Activated CD4-positive, alpha-beta T cell treated with anti-CD3 and anti-CD28 coated beads, Interleukin-2, amount 10 ng/mL, durations not matched to agents 24 days and 14 days (primary cell): ENCODE measurements at regions not wholly inside any gene's neighbourhood (a gene's known extent, or its start where the extent isn't known, plus 50 kb on each side); places are given as distances from the start of the nearest gene placed in this dataset.
"Not testable (repeated sequence)": the region's sequence is repeated elsewhere in the genome, so short reads cannot be mapped to it uniquely, and the experiment has no call there.

Experiments
- DNase-seq: peaks from one replicate; pipeline ENCODE4 v3.0.0; 2022
- H3K27ac Mint-ChIP-seq: one replicate; pipeline ENCODE4 v1.8.0; 2022; ENCODE audit warnings: mild to moderate bottlenecking, mixed read lengths
- H3K27me3 Mint-ChIP-seq: one replicate; pipeline ENCODE4 v1.8.0; 2022; ENCODE audit warnings: mixed read lengths
- H3K36me3 Mint-ChIP-seq: one replicate; pipeline ENCODE4 v1.8.0; 2022; ENCODE audit warnings: low read depth, mild to moderate bottlenecking, mixed read lengths
- H3K4me1 Mint-ChIP-seq: one replicate; pipeline ENCODE4 v1.8.0; 2021; ENCODE audit warnings: mixed read lengths
- H3K4me3 Mint-ChIP-seq: one replicate; pipeline ENCODE4 v1.8.0; 2022; ENCODE audit warnings: mild to moderate bottlenecking, moderate library complexity, mixed read lengths
- H3K9me3 Mint-ChIP-seq: one replicate; pipeline ENCODE4 v1.8.0; 2021; ENCODE audit warnings: mixed read lengths
- intact Hi-C: fragments of 100-400 bp; cut with micrococcal nuclease; formaldehyde crosslinking; loops from one replicate; pipeline ENCODE4 v1.15.1; 2023

DNA sequence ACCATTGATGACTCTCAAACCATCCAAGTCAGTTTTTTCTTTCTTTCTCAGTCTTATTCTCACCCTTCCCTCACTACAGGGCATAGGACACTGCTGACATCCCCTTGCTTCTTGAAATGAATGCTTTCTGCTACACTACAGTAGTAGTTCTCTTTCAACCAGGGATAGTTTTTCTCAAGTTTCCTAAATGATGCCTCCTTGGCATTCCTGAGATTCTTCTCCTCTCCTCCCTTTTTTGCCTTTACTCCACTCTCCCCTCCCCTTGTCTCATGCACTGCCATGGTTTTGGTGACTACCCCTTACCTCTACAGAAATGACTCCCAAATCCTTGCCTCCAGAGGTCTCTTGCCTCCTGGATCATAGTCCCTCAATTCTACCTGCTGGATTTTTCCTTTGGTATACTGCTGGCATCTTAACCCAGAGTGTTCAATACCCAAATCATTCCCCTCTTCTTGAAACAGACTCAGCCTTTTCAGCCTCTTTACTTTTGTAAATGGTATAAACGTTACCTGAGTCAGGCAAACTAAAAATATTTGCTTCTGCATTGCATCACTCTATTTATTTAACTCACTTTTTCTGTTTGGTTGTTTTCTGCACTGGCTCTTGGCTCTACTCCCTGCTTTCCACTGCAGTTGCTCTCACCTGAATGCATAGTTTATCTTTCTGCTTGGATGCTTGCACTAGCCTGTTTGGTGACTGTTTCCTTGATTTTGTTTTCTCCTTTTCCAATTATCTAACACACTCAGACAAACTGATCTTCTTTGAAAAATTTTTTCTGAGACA lies 211.6 kb upstream of the IGF1 start:
- no peaks in the 10 kb centered on the region for H3K36me3 Mint-ChIP-seq
- H3K27ac Mint-ChIP-seq: no peak overlapping the region
- H3K4me3 Mint-ChIP-seq: no peak overlapping the region
- DNase-seq: no peak
- H3K4me1 Mint-ChIP-seq: no peaks in the 10 kb centered on the region
- intact Hi-C loops: no loop called here
- no peaks in the 10 kb centered on the region for H3K9me3 Mint-ChIP-seq
- peaks cover 7% of the 10 kb centered on the region for H3K27me3 Mint-ChIP-seq

DNA sequence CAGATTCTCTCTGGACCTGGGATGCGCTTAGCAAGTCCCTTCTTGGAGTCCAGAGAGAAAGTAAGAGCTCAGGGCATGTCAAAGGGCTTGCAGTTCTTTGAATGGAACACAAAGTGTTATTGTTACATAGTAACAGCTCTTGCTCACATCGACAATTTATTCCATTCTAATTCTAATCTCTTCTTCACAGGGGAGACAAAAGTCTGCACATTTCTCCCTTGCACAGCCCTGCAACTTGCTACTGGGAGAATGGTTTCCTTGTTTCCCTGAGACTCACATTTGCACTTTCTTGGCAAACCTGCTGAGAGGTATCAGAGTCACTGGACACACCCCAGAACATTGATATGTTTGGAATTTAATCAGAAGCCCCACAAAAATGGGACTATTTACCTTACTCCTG lies 209.9 kb upstream of the IGF1 start:
- Mint-ChIP-seq H3K9me3 (no peaks in the 10 kb centered on the region), H3K36me3 (no peaks in the 10 kb centered on the region), H3K27ac (no peak overlapping the region), H3K4me1 (no peaks in the 10 kb centered on the region), H3K4me3 (no peak overlapping the region), H3K27me3 (peaks cover 7% of the 10 kb centered on the region)
- intact Hi-C loops: no loop called here
- DNase-seq: no peak

DNA sequence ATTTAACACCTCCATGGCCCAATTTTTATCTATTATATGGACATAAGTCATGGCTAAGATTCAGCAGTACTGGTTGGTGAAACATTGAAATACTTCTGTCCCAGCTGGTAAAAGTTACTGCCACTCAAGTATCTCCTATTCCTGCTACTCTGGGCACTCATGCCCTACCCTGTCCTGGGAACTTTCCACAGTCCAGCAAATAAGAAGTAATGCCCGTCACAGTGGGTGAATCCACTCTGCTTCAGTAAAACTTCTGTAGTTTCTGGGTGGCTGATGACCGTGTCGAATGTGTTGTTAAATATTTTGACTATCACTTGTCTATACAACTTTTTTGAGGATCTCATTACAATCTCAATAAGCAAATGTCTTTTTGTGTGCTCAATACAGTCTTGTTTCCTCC lies 209.3 kb upstream of the IGF1 start:
- intact Hi-C loops: no loop called here
- Mint-ChIP-seq H3K27ac (no peak overlapping the region), H3K4me1 (no peaks in the 10 kb centered on the region), H3K4me3 (no peak overlapping the region), H3K9me3 (no peaks in the 10 kb centered on the region), H3K27me3 (peaks cover 7% of the 10 kb centered on the region), H3K36me3 (no peaks in the 10 kb centered on the region)
- DNase-seq: no peak

DNA sequence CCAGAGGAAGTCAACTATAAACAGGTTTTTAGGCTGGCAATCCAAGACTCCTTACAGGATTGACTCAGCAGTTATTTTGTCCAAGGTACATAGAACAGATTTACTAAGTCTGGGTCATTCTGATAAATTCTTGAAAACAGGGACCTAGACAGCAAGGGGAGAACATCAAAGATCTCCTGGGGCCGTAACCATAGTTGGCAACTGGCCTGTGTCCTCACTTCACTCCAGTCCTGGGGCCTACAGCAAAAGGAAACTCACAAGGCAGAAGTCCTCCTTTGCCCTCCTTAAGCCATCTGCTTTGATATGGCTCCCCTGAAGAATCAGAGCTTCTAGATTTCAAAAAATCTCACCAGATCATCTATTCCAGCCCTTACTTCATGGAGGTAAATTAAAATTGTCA lies 207.2 kb upstream of the IGF1 start:
- peaks cover 7% of the 10 kb centered on the region for H3K27me3 Mint-ChIP-seq
- no peaks in the 10 kb centered on the region for H3K4me1 Mint-ChIP-seq
- DNase-seq: no peak
- no peaks in the 10 kb centered on the region for H3K9me3 Mint-ChIP-seq
- no peak overlapping the region for H3K4me3 Mint-ChIP-seq
- intact Hi-C loops: no loop called here
- no peak overlapping the region for H3K27ac Mint-ChIP-seq
- H3K36me3 Mint-ChIP-seq: no peaks in the 10 kb centered on the region

DNA sequence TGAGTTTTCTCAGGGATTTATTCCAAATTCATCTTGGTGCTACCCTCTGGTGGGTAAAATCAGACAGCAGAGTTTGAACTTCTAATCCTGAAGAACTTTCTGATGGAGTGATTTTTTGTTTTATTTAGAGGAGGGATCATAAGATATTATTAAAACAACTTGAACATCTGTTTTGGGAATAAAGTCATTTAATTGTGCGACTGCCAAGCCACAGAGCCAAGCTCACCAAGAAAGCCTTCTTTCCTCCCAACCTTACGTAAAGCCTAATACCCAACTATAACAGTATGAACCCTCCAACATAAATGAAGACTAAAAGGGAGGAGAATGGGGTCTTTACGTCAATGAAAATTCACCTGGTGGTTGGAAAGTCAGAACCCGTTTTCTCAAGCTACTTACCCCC lies 205.5 kb upstream of the IGF1 start:
- no peaks in the 10 kb centered on the region for H3K27me3 Mint-ChIP-seq
- intact Hi-C loops: no loop called here
- no peaks in the 10 kb centered on the region for H3K4me1 Mint-ChIP-seq
- H3K4me3 Mint-ChIP-seq: no peak overlapping the region
- no peak for DNase-seq
- H3K9me3 Mint-ChIP-seq: no peaks in the 10 kb centered on the region
- H3K36me3 Mint-ChIP-seq: no peaks in the 10 kb centered on the region
- no peak overlapping the region for H3K27ac Mint-ChIP-seq

DNA sequence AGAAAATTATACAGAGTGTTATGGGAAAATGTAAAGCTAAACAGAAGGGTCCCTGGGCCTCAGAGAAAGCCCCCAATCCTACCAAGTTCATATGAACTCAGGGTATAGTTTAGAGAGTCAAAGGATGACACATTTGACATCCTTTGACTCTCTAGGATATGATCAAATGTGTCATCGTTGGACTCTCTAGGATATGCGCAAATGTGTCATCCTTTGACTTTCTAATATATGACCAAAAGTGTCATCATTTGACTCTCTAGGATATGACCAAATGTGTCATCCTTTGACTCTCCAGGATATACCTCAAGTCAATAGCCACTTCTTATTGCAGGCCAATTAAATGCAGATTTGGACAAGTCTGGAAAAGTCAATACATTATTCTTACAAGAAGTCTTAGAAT lies 204.8 kb upstream of the IGF1 start:
- Mint-ChIP-seq H3K4me3 (no peak overlapping the region), H3K4me1 (no peaks in the 10 kb centered on the region), H3K27ac (no peak overlapping the region), H3K36me3 (no peaks in the 10 kb centered on the region), H3K27me3 (no peaks in the 10 kb centered on the region), H3K9me3 (no peaks in the 10 kb centered on the region)
- no peak for DNase-seq
- intact Hi-C loops: no loop called here

DNA sequence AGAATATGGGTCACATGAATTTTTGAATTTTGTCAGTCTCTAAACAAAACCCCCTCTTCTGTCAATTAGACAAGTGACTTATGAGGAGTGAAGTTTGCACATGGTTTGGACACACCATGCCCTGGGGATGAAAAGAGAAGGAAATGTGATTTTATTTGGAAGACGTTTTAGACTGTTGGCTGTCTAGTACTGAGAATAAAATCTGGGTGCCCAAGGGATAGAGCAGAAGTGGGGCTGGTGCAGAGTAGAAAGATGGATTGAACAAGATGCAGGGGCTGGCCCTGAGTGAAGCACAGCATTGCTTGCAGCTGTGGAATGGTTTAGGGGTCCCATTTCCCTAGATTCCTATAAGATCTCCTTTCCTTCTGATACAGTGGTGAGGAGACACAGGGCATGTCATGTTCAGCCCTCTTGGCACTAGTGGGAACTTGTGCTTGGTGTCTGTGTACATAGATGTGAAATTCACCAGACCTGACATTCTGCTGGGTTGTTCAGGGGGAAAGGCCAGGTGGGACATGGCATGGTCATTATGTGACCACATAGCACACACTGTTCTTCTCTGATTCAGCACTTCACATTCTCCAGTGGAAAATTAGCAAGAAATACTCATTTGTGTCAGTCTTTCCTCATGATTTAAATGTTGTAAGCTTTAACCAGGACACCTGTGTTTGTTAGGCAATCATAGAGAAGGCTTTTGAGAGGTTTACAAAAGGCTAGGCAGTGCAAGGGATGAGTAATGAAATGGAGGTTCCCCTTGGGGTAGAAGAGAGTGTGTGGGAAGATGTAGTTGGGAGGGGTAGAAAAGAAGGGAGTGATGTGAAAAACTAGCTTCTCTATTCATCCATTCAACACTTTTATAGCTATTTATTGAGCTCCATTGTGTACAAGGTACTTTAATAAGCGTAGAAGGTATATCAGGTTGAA lies 202.3 kb upstream of the IGF1 start:
- Mint-ChIP-seq H3K4me3 (no peak overlapping the region), H3K4me1 (no peaks in the 10 kb centered on the region), H3K27ac (no peak overlapping the region), H3K27me3 (no peaks in the 10 kb centered on the region), H3K9me3 (no peaks in the 10 kb centered on the region), H3K36me3 (no peaks in the 10 kb centered on the region)
- no peak for DNase-seq
- intact Hi-C loops: no loop called here

DNA sequence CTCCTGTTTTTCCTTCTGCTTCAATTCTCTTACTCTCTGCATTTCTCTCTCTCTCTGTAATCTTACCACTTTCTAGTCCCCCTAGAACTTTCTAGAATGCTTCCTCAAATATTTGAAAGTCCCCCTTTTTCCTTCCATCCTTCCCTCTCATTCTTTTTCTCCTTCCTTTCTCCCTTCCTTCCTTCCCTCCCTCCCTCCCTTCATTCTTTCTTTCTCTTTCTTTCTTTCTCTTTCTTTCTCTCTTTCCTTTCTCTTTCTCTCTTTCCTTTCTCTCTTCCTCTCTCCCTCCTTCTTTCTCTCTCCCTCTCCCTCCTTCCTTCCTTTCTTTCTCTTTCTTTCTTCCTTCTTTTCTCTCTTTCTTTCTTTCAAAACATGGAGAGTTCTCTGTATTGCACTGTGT lies 201.4 kb upstream of the IGF1 start:
- Mint-ChIP-seq H3K4me3 (no peak overlapping the region), H3K27ac (no peak overlapping the region), H3K9me3 (no peaks in the 10 kb centered on the region), H3K27me3 (no peaks in the 10 kb centered on the region), H3K4me1 (no peaks in the 10 kb centered on the region), H3K36me3 (no peaks in the 10 kb centered on the region)
- intact Hi-C loops: no loop called here
- DNase-seq: no peak

DNA sequence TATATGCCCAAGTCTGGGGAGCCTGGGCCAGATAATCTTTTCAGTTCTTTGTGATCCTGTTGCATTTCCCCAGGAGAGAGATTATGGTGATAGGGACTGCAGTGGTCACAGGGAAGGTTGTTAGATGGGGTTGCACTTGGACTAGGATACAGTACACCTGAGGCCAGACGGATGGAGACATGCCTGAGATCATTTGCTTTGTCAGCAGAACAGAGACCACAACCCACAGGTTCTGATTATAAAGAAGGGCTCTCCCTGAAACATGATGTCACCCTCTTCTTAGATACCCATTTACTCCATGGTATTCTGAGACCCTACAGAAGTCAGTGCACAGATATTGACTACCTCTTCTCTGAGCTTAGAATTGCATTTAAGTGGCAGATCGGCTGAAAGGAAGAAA lies 200.9 kb upstream of the IGF1 start:
- intact Hi-C loops: no loop called here
- H3K9me3 Mint-ChIP-seq: no peaks in the 10 kb centered on the region
- no peaks in the 10 kb centered on the region for H3K27me3 Mint-ChIP-seq
- no peaks in the 10 kb centered on the region for H3K36me3 Mint-ChIP-seq
- DNase-seq: no peak
- no peaks in the 10 kb centered on the region for H3K4me1 Mint-ChIP-seq
- H3K27ac Mint-ChIP-seq: no peak overlapping the region
- H3K4me3 Mint-ChIP-seq: no peak overlapping the region

DNA sequence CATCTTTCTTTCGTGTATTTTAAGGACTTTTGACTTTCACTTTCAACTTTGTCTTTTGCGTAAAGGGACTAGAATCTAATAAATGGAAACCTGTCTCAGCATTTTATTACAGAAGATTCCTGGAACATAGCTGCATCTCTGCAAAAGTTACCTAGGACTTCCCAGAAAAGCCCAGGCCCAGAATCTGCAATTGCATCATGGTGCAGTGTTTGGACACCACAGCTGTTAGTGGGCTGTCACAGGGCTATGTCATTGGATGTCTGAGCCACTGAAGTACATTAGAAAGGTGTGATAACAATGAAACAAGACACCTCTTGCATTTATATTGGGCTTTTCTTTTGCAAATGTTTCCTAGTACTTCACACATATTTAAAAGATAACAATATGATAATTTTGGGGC lies 199.9 kb upstream of the IGF1 start:
- Mint-ChIP-seq H3K9me3 (no peaks in the 10 kb centered on the region), H3K4me3 (no peak overlapping the region), H3K4me1 (no peaks in the 10 kb centered on the region), H3K36me3 (no peaks in the 10 kb centered on the region), H3K27me3 (no peaks in the 10 kb centered on the region), H3K27ac (no peak overlapping the region)
- intact Hi-C loops: no loop called here
- no peak for DNase-seq

DNA sequence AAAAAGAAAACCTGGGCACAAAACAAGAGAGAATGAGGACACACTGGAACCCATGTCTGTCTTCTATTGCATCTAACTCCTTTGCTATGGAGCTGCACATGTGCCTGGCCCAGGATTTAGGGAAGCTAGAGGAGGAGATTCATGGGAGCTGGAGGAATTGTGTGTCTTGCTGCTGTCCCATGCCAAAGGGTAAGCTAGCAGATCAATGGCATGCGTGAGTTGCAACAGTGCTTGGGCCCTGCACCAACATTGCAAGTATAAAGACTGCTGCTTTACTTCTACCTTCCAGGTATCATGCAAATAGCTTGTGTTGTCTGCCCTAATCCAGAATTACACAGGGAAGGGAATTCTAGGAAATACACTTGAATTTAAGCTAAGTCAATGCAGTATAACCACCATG lies 196.4 kb upstream of the IGF1 start:
- no peak overlapping the region for H3K27ac Mint-ChIP-seq
- intact Hi-C loops: no loop called here
- H3K9me3 Mint-ChIP-seq: peaks cover 12% of the 10 kb centered on the region
- no peaks in the 10 kb centered on the region for H3K4me1 Mint-ChIP-seq
- H3K36me3 Mint-ChIP-seq: no peaks in the 10 kb centered on the region
- no peaks in the 10 kb centered on the region for H3K27me3 Mint-ChIP-seq
- no peak for DNase-seq
- no peak overlapping the region for H3K4me3 Mint-ChIP-seq

DNA sequence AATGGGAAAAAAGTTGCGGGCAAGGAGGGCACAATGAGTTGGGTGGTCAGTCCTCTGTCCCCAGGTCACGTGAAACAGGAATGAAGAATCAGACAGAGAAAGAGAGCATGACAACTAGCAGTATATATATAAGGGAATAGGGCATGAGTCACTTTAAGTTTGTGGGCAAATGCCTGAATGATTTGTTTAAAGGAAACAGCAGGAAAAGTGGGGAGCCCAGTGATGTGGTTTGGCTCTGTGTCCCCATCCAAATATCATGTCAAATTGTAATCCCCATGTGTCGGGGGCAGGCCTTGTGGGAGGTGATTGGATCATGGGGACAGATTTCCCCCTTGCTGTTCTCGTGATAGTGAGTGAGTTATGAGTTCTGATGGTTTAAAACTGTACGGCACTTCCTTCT lies 195.3 kb upstream of the IGF1 start:
- Mint-ChIP-seq H3K4me1 (no peaks in the 10 kb centered on the region), H3K36me3 (no peaks in the 10 kb centered on the region), H3K4me3 (no peak overlapping the region), H3K9me3 (peaks cover 12% of the 10 kb centered on the region), H3K27ac (no peak overlapping the region), H3K27me3 (no peaks in the 10 kb centered on the region)
- intact Hi-C loops: no loop called here
- no peak for DNase-seq

DNA sequence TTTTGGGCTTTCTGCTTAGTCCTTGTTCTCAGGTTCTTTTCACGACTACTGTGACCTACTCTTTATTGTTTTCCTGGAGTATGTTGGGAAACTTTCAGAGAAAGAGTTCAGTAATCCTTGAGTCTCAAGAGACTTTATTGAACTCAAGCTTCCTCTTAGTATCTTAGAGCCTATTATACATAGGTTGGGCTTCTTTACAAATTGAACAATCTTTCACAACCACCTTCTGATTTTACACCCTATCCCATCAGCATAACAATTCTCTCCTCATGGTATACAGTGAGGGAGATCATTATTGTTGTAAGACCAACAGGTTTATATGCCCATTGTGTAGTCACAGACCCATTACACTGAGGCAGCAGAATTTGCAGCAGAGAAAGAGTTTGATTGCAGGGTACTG lies 193.2 kb upstream of the IGF1 start:
- Mint-ChIP-seq H3K27ac (no peak overlapping the region), H3K4me1 (no peaks in the 10 kb centered on the region), H3K9me3 (peaks cover 12% of the 10 kb centered on the region), H3K27me3 (no peaks in the 10 kb centered on the region), H3K4me3 (no peak overlapping the region), H3K36me3 (no peaks in the 10 kb centered on the region)
- intact Hi-C loops: no loop called here
- no peak for DNase-seq

DNA sequence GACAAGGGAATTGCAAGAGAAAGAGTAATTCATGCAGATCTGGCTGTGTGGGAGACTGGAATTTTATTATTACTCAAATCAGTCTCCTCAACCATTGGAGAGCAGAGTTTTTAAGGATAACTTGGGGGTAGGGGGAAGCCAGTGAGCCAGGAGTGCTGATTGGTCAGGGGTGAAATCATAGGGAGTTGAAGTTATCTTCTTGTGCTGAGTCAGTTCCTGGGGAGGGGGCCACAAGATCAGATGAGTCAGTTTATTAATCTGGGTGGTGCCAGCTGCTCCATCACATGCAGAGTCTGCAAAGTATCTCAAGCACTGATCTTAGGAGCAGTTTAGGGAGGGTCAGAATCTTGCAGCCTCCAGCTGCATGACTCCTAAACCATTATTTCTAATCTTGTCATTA lies 191.8 kb upstream of the IGF1 start:
- H3K4me1 Mint-ChIP-seq, H3K27ac Mint-ChIP-seq, intact Hi-C loops, H3K36me3 Mint-ChIP-seq, H3K4me3 Mint-ChIP-seq, H3K27me3 Mint-ChIP-seq, DNase-seq: not testable (repeated sequence)
- peaks cover 12% of the 10 kb centered on the region for H3K9me3 Mint-ChIP-seq
